Vagina (tissue), 2 donors: ENCODE measurements at regions not wholly inside any gene's neighbourhood (a gene's known extent, or its start where the extent isn't known, plus 50 kb on each side); places are given as distances from the start of the nearest gene placed in this dataset.

Source experiments
- DNase-seq, 2 donors: peaks; one replicate each; pipeline ENCODE4 v3.0.0-alpha.2; 2017; ENCODE audit errors: extremely low spot score in 2 of 2
- H3K27ac ChIP-seq: fragments of 200-600 bp; sonication (generic); one replicate; pipeline ENCODE4 v1.5.1; 2019
- H3K27me3 ChIP-seq: fragments of 200-600 bp; sonication (generic); one replicate; pipeline ENCODE4 v1.5.1; 2019
- H3K36me3 ChIP-seq, 2 donors: fragments of 200-600 bp; sonication (generic); one replicate each; pipeline ENCODE4 v1.5.1; 2017 to 2019
- H3K4me1 ChIP-seq: fragments of 200-600 bp; sonication (generic); one replicate; pipeline ENCODE4 v1.5.1; 2019
- H3K4me3 ChIP-seq, 2 donors: fragments of 200-600 bp; sonication (generic); 1 replicate in 1 of 2; 2 replicates in 1 of 2; pipeline ENCODE4 v1.5.1; 2016 to 2019
- H3K9me3 ChIP-seq: fragments of 200-600 bp; sonication (generic); one replicate; pipeline ENCODE4 v1.5.1; 2019
- POLR2A ChIP-seq, 2 donors: fragments of 450-650 bp; IDR thresholded peaks; one replicate each; pipeline ENCODE4 v1.6.1; 2017; ENCODE audit warnings: antibody characterized with exemption in 2 of 2, mild to moderate bottlenecking in 2 of 2, moderate library complexity in 2 of 2
- POLR2AphosphoS5 ChIP-seq, 2 donors: sonication (generic); formaldehyde crosslinking; IDR thresholded peaks; one replicate each; pipeline ENCODE4 v1.9.0; 2017; ENCODE audit warnings: antibody characterized with exemption in 2 of 2, mild to moderate bottlenecking in 2 of 2, low read depth in 1 of 2; ENCODE audit not compliant: insufficient read depth in 1 of 2
- intact Hi-C: fragments of 100-400 bp; cut with DNase I; formaldehyde crosslinking; loops from one replicate; pipeline ENCODE4 v1.15.1; 2023
- TF ChIP-seq, protein P1 (sequence below), 3 experiments: fragments of 450-650 bp in 2 of 3; fragments of 200-600 bp in 1 of 3; sonication (generic) in 1 of 3; IDR thresholded peaks; one replicate each; pipeline ENCODE4 v1.5.1; 2017 to 2019; ENCODE audit warnings: antibody characterized with exemption in 3 of 3, mild to moderate bottlenecking in 2 of 3, moderate library complexity in 2 of 3

GRCh38 chrX:42944381-42944998 is 166.5 kb upstream of the PPP1R2C start:
- Histone ChIP-seq H3K4me1 (no peaks in the 10 kb centered on the region), H3K36me3 (no peaks in the 10 kb centered on the region), H3K27ac (no peak overlapping the region), H3K9me3 (no peaks in the 10 kb centered on the region), H3K4me3 (no peak overlapping the region), H3K27me3 (no peaks in the 10 kb centered on the region)
- no peak for DNase-seq
- TF ChIP-seq POLR2AphosphoS5 (IDR thresholded peaks at IDR 0.05; ENCODE audit: insufficient read depth in 1 of 2, low read depth in 1 of 2) = no peak
- TF ChIP-seq, protein P1, sequence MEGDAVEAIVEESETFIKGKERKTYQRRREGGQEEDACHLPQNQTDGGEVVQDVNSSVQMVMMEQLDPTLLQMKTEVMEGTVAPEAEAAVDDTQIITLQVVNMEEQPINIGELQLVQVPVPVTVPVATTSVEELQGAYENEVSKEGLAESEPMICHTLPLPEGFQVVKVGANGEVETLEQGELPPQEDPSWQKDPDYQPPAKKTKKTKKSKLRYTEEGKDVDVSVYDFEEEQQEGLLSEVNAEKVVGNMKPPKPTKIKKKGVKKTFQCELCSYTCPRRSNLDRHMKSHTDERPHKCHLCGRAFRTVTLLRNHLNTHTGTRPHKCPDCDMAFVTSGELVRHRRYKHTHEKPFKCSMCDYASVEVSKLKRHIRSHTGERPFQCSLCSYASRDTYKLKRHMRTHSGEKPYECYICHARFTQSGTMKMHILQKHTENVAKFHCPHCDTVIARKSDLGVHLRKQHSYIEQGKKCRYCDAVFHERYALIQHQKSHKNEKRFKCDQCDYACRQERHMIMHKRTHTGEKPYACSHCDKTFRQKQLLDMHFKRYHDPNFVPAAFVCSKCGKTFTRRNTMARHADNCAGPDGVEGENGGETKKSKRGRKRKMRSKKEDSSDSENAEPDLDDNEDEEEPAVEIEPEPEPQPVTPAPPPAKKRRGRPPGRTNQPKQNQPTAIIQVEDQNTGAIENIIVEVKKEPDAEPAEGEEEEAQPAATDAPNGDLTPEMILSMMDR (IDR thresholded peaks at IDR 0.05) = no peak
- TF ChIP-seq POLR2A (IDR thresholded peaks at IDR 0.05) = no peak
- intact Hi-C loops = no loop called here

DNA sequence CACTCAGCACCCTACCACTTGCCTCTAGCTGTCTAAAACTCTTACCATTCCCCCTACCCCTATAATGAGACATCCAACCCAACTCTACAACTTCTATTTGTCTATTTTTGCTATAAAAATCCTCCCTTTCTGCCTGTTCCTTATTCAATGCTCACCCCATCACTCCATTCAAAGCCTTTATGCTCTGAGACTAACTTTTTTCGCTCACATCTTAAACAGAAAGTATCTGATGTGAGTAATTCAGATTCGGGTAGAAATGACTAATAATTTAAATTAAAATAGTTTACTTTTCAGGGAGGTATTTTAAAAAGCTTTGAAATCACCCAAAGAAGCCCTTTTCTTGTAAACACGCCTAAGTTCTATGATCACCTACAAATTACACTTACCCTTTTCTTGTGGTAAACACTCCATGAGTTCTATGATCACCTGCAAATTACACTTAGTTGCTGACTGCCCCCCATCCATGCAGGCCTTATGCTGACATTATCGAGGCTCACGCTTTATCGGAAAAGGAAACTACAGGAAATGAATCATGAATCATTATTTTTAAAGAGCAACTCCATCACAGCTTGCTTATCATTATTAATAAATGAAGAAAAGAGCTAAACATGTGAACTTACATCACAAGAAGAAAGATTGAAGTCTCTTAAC is 168.7 kb upstream of the PPP1R2C start:
- no peak overlapping the region for H3K27ac ChIP-seq
- H3K4me1 ChIP-seq = no peaks in the 10 kb centered on the region
- DNase-seq = no peak
- H3K4me3 ChIP-seq = no peak overlapping the region
- no peaks in the 10 kb centered on the region for H3K27me3 ChIP-seq
- TF ChIP-seq POLR2AphosphoS5 (IDR thresholded peaks at IDR 0.05; ENCODE audit: insufficient read depth in 1 of 2, low read depth in 1 of 2) (no peak), POLR2A (IDR thresholded peaks at IDR 0.05) (no peak)
- TF ChIP-seq, protein P1 (IDR thresholded peaks at IDR 0.05) = no peak
- H3K9me3 ChIP-seq = no peaks in the 10 kb centered on the region
- H3K36me3 ChIP-seq = no peaks in the 10 kb centered on the region
- intact Hi-C loops = no loop called here

DNA sequence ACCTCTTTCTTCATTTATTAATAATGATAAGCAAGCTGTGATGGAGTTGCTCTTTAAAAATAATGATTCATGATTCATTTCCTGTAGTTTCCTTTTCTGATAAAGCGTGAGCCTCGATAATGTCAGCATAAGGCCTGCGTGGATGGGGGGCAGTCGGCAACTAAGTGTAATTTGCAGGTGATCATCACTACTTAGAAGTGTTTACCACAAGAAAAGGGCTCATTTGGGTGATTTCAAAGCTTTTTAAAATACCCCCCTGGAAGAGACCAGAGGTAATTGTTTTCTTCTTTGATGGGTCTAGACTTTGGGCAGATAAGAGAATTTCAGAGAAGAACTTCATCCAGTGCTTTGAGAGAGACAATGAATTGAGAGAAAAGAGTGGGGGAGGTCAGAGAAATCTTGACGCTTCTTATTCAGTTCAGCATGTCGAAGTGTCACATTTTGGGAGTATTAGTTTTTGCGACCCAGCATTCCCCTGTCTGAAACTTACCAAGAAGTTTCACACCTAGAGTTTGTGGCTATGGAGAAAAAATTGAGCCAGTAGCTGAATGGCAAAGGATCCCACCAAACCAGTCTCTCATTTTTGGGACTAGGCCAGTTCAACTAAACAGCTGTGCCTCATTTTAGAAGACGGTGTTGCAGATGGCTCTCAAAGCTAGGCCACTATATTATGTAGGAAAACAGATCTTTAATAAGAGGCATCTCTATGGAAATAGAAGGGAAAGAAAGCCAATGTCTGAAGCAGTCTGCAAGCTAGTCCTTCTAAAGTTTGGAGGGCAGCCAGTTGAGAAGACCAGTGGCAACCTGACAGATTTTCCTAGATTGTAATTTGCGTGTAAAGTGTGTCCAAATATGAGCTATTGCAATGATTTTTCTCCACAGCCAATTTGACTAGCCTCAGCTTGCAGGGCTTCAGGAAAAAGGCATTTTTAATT is 171.0 kb upstream of the PPP1R2C start:
- TF ChIP-seq POLR2A (IDR thresholded peaks at IDR 0.05) (no peak), POLR2AphosphoS5 (IDR thresholded peaks at IDR 0.05; ENCODE audit: insufficient read depth in 1 of 2, low read depth in 1 of 2) (no peak)
- TF ChIP-seq, protein P1 (IDR thresholded peaks at IDR 0.05) = no peak
- DNase-seq = no peak
- no peaks in the 10 kb centered on the region for H3K36me3 ChIP-seq
- no peak overlapping the region for H3K4me3 ChIP-seq
- H3K9me3 ChIP-seq = no peaks in the 10 kb centered on the region
- intact Hi-C loops = no loop called here
- no peak overlapping the region for H3K27ac ChIP-seq
- no peaks in the 10 kb centered on the region for H3K27me3 ChIP-seq
- H3K4me1 ChIP-seq = no peaks in the 10 kb centered on the region

- DNase-seq = no peak
- H3K27ac ChIP-seq = no peak overlapping the region
Observed at GRCh38 chrX:42951747-42952146, 173.8 kb upstream of the PPP1R2C start.

More at GRCh38 chrX:42951747-42952146, 173.8 kb upstream of the PPP1R2C start:
- Histone ChIP-seq H3K4me3 (no peak overlapping the region), H3K4me1 (no peaks in the 10 kb centered on the region), H3K36me3 (no peaks in the 10 kb centered on the region), H3K9me3 (no peaks in the 10 kb centered on the region), H3K27me3 (no peaks in the 10 kb centered on the region)
- no peak for TF ChIP-seq POLR2A (IDR thresholded peaks at IDR 0.05)
- TF ChIP-seq POLR2AphosphoS5 (IDR thresholded peaks at IDR 0.05; ENCODE audit: insufficient read depth in 1 of 2, low read depth in 1 of 2) = no peak
- TF ChIP-seq, protein P1 (IDR thresholded peaks at IDR 0.05) = no peak
- intact Hi-C loops = no loop called here
